ENCODE measurements at regions not wholly inside any gene's neighbourhood (a gene's known extent, or its start where the extent isn't known, plus 50 kb on each side); places are given as distances from the start of the nearest gene placed in this dataset.

GRCh38 chr11:45411228-45411946 is 125.2 kb upstream of the SYT13 start:
- POLR2A ChIA-PET = no interaction called here
- Histone ChIP-seq H3K9me3 (ENCODE audit: control insufficient read depth, insufficient read depth, low read length) (no peaks in the 10 kb centered on the region), H3K4me3 (ENCODE audit: low read depth, low read length) (no peak overlapping the region), H3K27ac (ENCODE audit: low read depth, low read length) (no peak overlapping the region), H3K27me3 (ENCODE audit: control insufficient read depth, insufficient read depth, low read length) (peaks cover 2% of the 10 kb centered on the region)
- CTCF ChIA-PET = no interaction called here
- no peak for DNase-seq (ENCODE audit: low read depth, low spot score)
- TF ChIP-seq CTCF (IDR thresholded peaks at IDR 0.05; ENCODE audit: low read depth, low read length) = no peak

- Histone ChIP-seq H3K27ac (ENCODE audit: low read depth, low read length) (no peak overlapping the region), H3K4me3 (ENCODE audit: low read depth, low read length) (no peak overlapping the region), H3K27me3 (ENCODE audit: control insufficient read depth, insufficient read depth, low read length) (peaks cover 2% of the 10 kb centered on the region), H3K9me3 (ENCODE audit: control insufficient read depth, insufficient read depth, low read length) (no peaks in the 10 kb centered on the region)
- DNase-seq (ENCODE audit: low read depth, low spot score) = no peak
- ChIA-PET CTCF (interaction anchor here (1.0 kb wide), 1 partner anchor 244 kb away, joined by 5 read pairs; no protein-coding TSS in a partner anchor), POLR2A (no interaction called here)
- TF ChIP-seq CTCF (IDR thresholded peaks at IDR 0.05; ENCODE audit: low read depth, low read length) = no peak
These were observed 124.5 kb upstream of the SYT13 start for GRCh38 chr11:45410391-45411227.

- ChIA-PET CTCF (interaction anchor here (0.6 to 1.0 kb wide), 3 partner anchors 38 to 245 kb away, joined by 3 to 5 read pairs (median 4); no protein-coding TSS in a partner anchor), POLR2A (no interaction called here)
- H3K27me3 ChIP-seq (ENCODE audit: control insufficient read depth, insufficient read depth, low read length) = peaks cover 2% of the 10 kb centered on the region
- DNase-seq (ENCODE audit: low read depth, low spot score) = no peak
- TF ChIP-seq CTCF (IDR thresholded peaks at IDR 0.05; ENCODE audit: low read depth, low read length) = no peak
- H3K27ac ChIP-seq (ENCODE audit: low read depth, low read length) = no peak overlapping the region
- no peak overlapping the region for H3K4me3 ChIP-seq (ENCODE audit: low read depth, low read length)
- H3K9me3 ChIP-seq (ENCODE audit: control insufficient read depth, insufficient read depth, low read length) = no peaks in the 10 kb centered on the region
These were observed 123.4 kb upstream of the SYT13 start for GRCh38 chr11:45409587-45409986.

GRCh38 chr11:45407226-45407625 is 121.1 kb upstream of the SYT13 start:
- peaks cover 2% of the 10 kb centered on the region for H3K27me3 ChIP-seq (ENCODE audit: control insufficient read depth, insufficient read depth, low read length)
- ChIA-PET POLR2A (interaction anchor here (0.6 kb wide), 1 partner anchor 287 kb away, joined by 3 read pairs; no protein-coding TSS in a partner anchor), CTCF (interaction anchor here (0.6 to 2.6 kb wide), 4 partner anchors 36 to 364 kb away, joined by 4 to 9 read pairs (median 6); no protein-coding TSS in a partner anchor)
- no peak overlapping the region for H3K27ac ChIP-seq (ENCODE audit: low read depth, low read length)
- no peaks in the 10 kb centered on the region for H3K9me3 ChIP-seq (ENCODE audit: control insufficient read depth, insufficient read depth, low read length)
- no peak for DNase-seq (ENCODE audit: low read depth, low spot score)
- H3K4me3 ChIP-seq (ENCODE audit: low read depth, low read length) = no peak overlapping the region
- no peak for TF ChIP-seq CTCF (IDR thresholded peaks at IDR 0.05; ENCODE audit: low read depth, low read length)
